Superior temporal gyrus (tissue), 1 donor: ENCODE measurements at regions not wholly inside any gene's neighbourhood (a gene's known extent, or its start where the extent isn't known, plus 50 kb on each side); places are given as distances from the start of the nearest gene placed in this dataset.

Experiments
- DNase-seq: peaks from one replicate; pipeline ENCODE4 v3.0.0-alpha.2; 2016; ENCODE audit errors: extremely low spot score

DNA sequence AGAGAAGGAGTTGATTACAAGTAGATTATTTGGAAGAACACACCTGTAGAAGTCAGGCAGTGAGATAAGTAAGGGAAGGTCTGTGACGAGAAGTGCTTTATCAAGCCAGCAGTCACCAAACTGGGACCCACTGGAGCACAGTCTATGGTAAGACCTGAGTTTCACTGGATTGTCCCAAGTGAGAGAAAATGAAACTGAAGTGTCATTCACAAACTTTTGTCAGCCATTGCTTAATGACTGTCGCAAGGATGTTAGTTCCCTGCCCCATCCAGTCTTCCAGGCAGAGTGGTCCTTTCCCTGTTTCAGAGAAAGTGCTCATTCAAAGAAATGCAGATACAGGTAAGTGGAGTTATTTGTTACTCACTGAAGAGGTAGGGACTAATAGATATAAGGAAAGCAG, 728.0 kb upstream of the TENM4 start:
- no peak for DNase-seq

GRCh38 chr11:80167766-80168165, 726.9 kb upstream of the TENM4 start:
- DNase-seq: no peak

DNA sequence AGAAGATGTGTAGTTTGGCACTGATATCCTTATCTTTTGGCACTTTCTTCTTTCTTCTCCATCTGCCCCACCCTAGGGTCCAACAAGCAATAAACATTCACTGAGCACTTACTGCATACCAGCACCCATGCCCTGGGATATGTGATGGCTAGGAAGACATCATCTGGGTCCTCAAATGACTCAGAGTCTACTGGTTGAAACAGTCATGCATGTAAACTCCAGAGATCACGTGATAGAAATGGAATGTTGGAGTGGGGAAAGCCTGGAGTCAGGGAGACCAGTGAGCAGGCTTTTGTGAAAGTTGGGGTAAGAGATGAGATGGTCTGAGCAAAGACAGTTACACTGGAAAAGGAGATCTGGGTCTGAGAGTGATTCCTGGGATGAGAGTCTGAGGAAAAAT, 724.9 kb upstream of the TENM4 start:
- no peak for DNase-seq

DNA sequence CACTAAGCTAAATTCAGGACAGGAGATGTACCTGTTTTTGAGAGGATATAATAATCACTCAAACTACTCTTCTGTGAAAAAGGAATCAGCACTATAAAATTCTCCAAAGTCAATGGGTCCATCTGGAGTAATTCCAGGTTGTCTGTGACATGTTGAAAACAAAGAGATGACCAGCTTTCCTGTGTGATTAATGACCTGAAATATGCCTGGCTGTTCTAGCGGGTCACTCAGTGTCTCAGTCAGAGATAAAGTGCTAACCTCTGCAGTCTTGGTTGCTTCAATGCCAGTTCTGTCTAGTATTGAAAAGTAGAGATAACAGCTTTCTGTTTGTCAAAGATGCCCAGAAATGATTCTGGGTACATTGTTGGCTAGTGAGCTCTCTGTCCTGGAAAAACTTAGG, 722.6 kb upstream of the TENM4 start:
- DNase-seq: no peak

DNA sequence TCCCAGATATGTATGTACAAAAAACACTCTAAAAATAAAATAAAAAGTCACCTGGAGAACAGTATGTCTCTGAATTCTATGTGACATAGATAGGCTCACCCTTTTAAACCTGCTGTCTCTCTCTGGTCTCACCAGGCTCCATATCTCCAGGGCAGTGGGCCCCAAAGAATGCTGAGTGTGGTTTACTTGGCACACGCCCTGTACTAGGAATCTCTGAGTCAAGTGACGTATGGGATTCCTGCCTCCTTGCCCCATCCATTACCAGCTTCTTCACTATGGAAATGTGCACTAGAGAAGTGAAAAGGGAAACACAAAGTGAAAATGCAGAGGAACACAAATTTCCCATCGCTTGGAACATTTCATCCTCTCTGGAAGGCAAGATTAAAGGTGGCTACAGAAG, 722.2 kb upstream of the TENM4 start:
- DNase-seq: no peak

GRCh38 chr11:80162387-80162786, 721.6 kb upstream of the TENM4 start:
- DNase-seq: no peak

GRCh38 chr11:80157447-80157846, 716.6 kb upstream of the TENM4 start:
- no peak for DNase-seq

DNA sequence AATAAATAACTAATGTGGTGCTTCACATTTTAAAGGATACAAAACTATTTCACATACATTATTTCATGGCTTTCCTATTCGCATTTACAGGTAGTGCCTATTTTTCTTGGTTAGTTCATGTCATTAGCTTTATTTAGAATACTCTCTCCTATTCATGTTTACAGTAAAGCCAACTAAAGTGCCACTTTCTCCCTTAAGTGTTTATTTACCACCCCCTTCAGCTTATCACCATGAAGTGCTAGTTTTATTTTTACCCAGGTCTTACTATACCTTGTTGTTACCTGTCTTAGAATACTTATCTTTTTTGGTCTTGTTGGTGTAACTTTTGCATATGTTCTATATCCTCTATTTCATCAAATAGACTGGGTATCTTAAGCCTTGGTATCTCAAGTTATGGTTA, 715.2 kb upstream of the TENM4 start:
- no peak for DNase-seq

GRCh38 chr11:80155412-80156017, 714.7 kb upstream of the TENM4 start:
- DNase-seq: peak; percentile 36

DNA sequence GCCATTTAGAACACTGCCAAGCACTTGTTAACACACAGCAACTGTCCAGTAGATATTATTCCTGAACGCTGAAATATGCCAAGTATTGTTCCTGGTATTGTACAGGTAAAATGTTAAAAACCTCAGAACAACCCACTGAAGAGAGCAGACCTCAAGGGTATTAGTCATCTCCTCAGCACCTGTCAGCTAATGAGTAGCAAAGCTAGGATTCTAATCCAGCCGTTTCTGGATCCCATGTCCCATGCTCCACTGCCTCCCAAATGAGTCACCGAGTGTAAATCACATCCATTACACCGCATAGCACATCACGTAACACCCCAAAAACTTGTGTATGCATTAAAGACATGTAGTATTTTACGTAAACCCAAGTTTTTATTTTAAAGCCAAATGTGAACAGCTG, 705.4 kb upstream of the TENM4 start:
- no peak for DNase-seq

- no peak for DNase-seq
Measured at GRCh38 chr11:80144897-80145594, 704.2 kb upstream of the TENM4 start.

DNA sequence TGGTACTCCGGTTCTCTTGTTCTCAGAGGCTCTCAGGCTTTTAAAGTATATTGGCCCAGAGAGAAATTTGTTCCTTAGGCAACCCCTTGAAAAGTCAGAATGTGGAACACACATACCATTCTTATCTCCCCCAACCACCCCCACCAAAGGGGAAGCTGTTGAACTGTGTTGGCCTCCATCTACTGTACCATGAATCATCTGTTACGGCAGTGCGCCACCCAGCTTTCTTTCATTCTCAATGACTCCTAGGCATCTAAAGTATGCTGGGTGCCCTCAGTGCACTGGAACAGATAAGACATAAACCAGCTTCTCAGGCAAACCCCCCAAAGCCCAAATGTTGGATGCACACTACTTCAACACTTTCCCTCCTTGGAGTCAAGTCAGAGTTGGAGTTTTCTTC, 696.2 kb upstream of the TENM4 start:
- no peak for DNase-seq

DNA sequence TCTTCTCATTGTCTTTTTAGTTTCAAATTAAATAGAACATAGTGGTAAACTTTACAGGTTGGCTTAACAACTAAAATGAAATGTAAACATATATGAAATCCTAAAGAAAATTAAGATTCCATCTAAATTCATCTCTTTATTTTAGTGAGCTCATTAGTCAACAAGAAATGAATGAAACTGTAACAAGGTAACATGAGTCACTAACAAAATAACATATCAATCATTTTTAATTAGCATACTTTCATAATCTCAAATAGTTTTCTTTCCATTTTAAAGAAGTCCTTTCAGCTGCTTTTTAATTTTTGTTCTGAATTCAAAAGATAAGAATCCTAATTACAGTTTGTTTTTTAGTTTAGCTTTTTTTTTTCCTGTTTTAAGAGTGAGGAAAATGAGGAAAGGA, 688.6 kb upstream of the TENM4 start:
- DNase-seq: no peak

- no peak for DNase-seq
Measured at GRCh38 chr11:80122211-80122610, 681.4 kb upstream of the TENM4 start.

- DNase-seq: no peak
Measured at GRCh38 chr11:80118073-80118472, 677.2 kb upstream of the TENM4 start.

- no peak for DNase-seq
Measured at GRCh38 chr11:80116796-80117195, 676.0 kb upstream of the TENM4 start.

- DNase-seq: no peak
Measured at GRCh38 chr11:80109652-80110051, 668.8 kb upstream of the TENM4 start.

DNA sequence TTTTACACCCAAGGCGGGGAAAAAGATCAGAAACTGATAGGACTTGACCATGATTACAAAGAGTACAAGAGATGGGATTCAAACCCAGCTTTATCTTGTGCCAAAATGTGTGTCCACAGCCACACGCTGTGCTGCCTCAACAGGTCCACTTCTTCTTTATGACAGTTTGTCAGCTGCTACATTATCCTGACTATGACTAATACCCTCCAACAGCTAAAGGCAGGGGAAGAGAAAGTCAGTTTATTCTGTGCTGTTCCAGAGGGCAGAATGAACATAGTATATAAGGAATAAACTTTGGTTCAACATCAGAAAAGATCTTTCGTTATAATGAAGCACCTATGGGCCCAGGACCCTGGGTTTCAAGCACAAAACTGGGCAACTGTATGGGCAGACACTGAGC, 668.2 kb upstream of the TENM4 start:
- DNase-seq: no peak

DNA sequence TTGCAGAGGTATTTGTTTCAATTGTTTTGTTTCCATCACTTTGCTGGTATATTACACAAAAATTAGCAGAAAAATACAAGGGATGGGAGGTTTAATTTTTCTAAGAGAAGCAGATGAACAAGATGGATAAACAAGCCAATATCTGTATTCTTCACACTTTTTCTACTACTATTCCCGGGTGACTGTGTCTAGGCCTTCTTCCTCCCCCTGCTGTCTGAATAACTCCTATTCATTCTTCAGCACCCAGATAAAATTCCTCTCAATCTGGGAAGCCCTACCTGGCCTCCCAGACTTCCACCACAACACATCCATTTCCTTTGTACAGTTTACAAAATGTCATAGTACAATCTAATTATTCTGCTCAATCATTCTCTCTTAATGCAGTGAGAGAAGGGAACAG, 666.6 kb upstream of the TENM4 start:
- DNase-seq: no peak

DNA sequence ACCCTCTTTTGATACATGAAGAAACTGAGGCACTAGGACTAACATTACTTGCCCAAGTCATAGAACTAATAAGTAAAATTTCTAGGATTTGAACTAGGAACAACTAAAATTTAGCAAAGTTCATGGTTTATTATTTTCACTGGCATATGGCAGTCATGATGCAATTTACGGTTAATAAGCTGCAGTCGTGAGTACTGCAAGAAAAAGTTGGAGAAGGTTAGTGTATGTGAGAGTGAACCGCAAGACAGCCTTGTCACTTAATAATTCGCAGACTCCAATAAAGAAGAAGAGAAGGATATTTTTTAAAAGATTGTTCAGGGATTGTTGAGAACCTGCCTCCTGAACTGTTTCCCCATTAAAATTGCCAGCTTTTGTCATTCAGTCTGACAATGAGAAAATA, 663.4 kb upstream of the TENM4 start:
- DNase-seq: no peak

DNA sequence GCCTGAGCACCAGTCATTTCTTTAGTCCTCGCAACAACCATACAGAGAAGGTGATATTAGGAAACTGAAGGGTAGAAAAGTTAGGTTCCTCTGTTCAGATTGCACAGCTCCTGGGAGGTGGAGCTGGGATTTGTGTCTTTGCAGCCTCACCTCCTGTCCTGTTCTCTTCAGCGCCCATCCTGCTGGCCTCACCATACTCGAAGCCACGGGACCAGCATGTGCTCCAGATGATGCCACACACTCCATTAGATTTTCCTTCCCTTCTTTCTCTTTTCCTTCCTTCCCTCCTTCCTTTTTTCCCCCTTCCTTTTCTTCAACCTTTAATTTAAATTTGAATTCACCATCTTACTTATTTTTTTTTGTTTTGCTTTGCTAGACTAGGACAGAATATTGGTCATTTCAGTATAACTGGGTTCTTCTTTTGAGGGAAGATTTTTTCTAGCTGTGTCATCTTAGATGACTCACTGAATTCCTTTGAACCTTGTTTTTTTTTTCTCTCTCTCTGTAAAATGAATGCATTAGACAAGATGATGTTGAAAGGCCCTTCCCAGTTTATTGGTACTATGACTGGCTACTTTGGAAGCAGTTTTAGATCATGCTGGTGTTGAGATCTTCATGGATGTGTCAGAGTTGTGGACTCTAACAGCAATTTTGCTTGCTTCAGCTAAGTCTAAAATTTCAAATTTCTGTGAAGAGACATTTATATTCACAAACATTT, 662.5 kb upstream of the TENM4 start:
- DNase-seq: no peak

- DNase-seq: no peak
Measured at GRCh38 chr11:80097146-80097545, 656.3 kb upstream of the TENM4 start.

DNA sequence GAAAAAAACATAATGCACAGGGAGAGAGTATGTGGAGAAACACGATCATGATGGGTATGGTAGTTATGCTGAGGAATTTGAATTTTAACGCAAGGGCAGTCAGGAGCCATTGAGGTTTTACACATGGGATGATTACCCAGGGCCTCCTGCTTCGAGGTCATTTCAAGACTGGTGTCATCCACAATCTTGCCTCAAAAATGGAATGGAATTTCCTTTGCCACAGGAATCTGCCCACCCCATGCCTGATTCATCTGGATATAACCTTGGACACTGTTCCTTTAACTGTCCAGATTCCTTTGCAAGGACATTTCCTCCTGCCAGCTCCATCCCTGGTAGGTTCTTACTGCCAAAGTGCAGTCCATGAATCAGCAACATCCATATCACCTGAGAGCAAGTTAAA, 655.9 kb upstream of the TENM4 start:
- no peak for DNase-seq
